Endothelial cell of umbilical vein (primary cell): ENCODE measurements at regions not wholly inside any gene's neighbourhood (a gene's known extent, or its start where the extent isn't known, plus 50 kb on each side); places are given as distances from the start of the nearest gene placed in this dataset.

ENCODE experiments used
- CTCF ChIP-seq, 2 donors: IDR thresholded peaks; 1 replicate in 1 of 2; 2 replicates in 1 of 2; pipeline ENCODE4 v1.5.1; 2011; ENCODE audit warnings: low read length in 2 of 2, mild to moderate bottlenecking in 2 of 2, moderate library complexity in 2 of 2, control low read depth in 1 of 2, inconsistent platforms in 1 of 2, low read depth in 1 of 2; ENCODE audit not compliant: insufficient read depth in 1 of 2; ENCODE audit errors: extremely low read depth in 1 of 2
- JUN ChIP-seq: IDR thresholded peaks from 2 replicates; pipeline ENCODE4 v1.6.1; 2011; ENCODE audit warnings: borderline replicate concordance, low read depth; ENCODE audit not compliant: insufficient read length, insufficient read depth
- POLR2AphosphoS5 ChIP-seq: IDR thresholded peaks from 2 replicates; pipeline ENCODE4 v1.6.1; 2012; ENCODE audit warnings: low read depth, mild to moderate bottlenecking, control low read depth, low read length, moderate library complexity; ENCODE audit not compliant: insufficient read depth

GRCh38 chr15:35880896-35881295 is 334.9 kb upstream of the DPH6 start:
- TF ChIP-seq CTCF (IDR thresholded peaks at IDR 0.05; ENCODE audit: extremely low read depth in 1 of 2, insufficient read depth in 1 of 2, low read depth in 1 of 2, low read length in 2 of 2) (no peak), POLR2AphosphoS5 (no peak), JUN (no peak)
